ENCODE measurements at regions not wholly inside any gene's neighbourhood (a gene's known extent, or its start where the extent isn't known, plus 50 kb on each side); places are given as distances from the start of the nearest gene placed in this dataset.
"Not testable (repeated sequence)": the region's sequence is repeated elsewhere in the genome, so short reads cannot be mapped to it uniquely, and the experiment has no call there.

GRCh38 chr12:128068211-128068610, 198.8 kb upstream of the TMEM132C start:
- DNase-seq (ENCODE audit: low read depth): no peak

- DNase-seq (ENCODE audit: low read depth): peak; percentile 58
Observed at GRCh38 chr12:128069359-128069997, 197.5 kb upstream of the TMEM132C start.

GRCh38 chr12:128073937-128074336, 193.0 kb upstream of the TMEM132C start:
- no peak for DNase-seq (ENCODE audit: low read depth)

- DNase-seq (ENCODE audit: low read depth): no peak
Observed at GRCh38 chr12:128075332-128075731, 191.6 kb upstream of the TMEM132C start.

DNA sequence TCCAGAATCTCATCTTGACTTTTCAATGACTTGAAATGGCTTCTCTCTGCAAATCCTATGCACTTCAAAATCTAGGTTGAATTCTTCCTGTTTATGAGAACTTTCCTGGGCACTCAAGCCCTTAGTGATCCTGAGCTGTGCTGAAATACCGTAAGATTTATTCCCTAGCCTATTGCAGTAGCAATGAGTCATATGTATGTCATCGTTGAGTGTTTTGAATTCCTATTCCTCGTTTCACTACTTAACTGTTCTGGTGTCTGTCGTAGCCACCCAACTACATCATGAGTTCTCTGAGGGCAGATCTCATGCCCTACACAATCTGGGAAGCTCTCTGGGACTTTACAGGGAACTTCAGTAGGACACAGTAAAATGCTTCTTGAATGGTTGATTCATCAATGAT, 190.8 kb upstream of the TMEM132C start:
- DNase-seq (ENCODE audit: low read depth): peak; percentile 71

DNA sequence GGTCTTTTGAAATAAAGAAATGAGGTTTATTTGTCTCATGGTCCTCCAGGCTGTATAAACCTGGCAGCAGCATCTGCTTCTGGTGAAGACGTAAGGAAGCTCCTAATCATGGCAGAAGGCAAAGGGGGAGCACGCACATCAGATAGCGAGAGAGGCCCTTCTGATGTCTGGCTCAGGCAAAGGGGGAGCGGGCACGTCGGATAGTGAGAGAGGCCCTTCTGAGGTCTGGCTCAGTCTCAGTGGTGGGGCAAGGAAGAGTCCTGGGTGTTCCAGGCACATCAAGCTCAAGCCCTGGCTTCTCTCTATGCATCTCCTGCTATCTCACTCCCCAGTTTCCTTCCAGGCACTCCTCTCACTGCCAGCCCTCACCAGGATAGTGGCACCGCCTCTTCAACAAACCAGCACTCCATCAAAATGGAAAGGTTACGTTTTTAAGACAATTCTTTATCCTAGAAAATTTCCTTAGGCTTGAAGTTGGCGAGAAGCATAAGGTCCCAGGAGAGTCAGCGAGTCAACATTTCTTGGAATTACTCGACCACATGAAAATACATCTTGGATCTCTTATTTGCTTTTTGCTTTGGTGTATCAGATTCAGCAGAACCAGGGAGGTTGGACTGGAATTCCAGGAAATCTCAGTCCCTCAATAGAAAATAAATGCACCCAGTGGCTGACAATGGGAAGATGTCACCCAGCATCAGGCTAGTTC, 189.6 kb upstream of the TMEM132C start:
- no peak for DNase-seq (ENCODE audit: low read depth)

- no peak for DNase-seq (ENCODE audit: low read depth)
Observed at GRCh38 chr12:128077917-128078298, 189.1 kb upstream of the TMEM132C start.

- DNase-seq (ENCODE audit: low read depth): no peak
Observed at GRCh38 chr12:128078301-128078971, 188.5 kb upstream of the TMEM132C start.

DNA sequence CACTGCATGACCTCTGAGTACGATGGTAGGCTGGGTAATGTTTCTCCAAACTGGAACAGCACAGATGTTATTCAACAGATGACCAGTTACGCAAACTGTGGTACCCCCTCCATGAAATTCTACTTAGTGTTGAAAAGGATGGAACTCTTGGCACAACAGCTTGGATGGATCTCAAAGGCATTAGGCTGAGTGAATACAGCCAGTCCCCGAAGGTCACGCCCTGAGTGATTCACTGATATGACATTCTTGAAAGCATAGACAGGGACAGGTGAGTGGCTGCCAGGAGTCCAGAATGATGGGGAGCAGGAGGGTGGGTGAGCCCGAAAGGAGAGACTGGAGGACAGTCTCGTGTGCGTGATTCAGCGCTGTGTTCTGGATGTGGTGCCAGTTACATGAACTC, 187.5 kb upstream of the TMEM132C start:
- no peak for DNase-seq (ENCODE audit: low read depth)

- DNase-seq (ENCODE audit: low read depth): no peak
Observed at GRCh38 chr12:128083132-128083729, 183.7 kb upstream of the TMEM132C start.

DNA sequence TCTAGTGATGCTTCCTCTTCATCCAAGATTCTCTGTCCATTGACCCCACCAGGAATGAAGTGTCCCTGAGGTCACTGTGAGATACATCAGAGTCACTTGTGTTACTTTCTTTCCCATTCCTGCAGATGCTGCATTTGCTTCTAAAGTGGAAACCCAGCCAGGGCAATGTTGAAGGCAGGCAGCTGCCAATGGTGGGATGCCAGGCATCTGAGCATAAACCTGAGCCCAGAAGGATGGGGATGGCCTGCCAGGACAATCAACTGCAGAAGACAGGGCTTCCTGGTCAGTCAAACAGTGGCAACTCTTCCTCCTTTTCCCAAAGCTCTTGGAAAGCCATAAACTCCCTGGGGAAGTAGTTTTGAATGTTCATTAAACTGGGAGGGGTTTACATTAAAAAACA, 178.0 kb upstream of the TMEM132C start:
- no peak for DNase-seq (ENCODE audit: low read depth)

DNA sequence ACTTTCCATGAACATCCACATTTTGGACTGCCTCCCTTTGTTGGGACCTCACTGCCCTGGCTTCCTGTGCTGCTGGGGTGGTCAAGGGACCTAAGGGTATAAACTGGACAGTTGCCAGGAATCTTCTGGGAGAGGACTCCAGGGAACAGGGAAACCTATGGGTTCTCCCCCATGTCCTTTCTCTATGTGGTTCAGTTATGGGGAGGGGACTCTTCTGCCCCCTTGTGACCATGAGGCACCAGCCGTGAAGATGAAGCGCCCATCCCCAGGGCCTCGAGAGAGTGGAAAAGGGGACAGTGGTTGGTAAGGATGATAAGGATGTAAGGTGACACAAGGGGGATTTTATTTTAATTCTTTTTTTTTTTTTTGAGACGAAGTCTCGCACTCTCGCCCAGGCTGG, 177.0 kb upstream of the TMEM132C start:
- no peak for DNase-seq (ENCODE audit: low read depth)

- DNase-seq (ENCODE audit: low read depth): no peak
Observed at GRCh38 chr12:128091101-128091720, 175.8 kb upstream of the TMEM132C start.

DNA sequence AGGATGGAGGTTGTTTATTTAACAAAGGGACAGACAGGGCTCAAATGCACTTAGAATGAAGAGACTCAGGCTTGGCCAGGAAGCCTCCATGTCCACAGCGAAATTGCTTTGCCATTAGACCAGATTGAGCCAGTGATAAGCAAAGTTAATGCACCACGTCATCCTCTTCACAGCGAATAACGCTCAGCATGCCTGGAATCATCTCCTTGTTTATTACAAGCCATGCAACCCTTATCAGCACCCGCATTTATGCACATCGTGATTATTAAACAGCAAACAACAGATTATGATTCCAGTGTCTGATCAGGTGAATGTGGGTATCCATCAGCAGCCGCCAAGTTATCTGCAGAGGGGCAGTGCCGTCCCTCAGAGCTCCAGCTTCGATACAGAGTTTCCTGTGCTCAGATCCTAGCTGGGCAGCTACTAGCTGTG, 175.0 kb upstream of the TMEM132C start:
- DNase-seq (ENCODE audit: low read depth): no peak

DNA sequence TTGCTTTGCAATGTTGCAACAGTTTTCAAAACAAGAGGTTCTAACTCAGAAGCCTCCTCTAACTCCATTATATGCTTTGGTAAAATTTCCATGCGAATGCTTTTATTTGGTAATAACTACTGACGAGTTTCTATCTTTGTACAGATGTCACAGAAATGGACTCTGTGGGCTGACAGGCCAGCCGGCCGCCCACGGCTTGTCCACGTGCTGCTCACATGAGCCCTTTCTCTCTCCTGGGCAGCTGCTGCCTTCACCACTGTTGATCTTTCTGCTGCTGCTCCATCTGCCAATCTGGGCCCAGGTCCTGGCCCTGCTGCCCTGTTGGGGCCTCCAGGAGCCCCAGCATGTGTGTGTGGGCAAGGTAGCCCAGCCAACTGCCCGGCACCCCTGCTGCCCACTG, 168.2 kb upstream of the TMEM132C start:
- DNase-seq (ENCODE audit: low read depth): no peak

- no peak for DNase-seq (ENCODE audit: low read depth)
Observed at GRCh38 chr12:128103152-128103551, 163.8 kb upstream of the TMEM132C start.

DNA sequence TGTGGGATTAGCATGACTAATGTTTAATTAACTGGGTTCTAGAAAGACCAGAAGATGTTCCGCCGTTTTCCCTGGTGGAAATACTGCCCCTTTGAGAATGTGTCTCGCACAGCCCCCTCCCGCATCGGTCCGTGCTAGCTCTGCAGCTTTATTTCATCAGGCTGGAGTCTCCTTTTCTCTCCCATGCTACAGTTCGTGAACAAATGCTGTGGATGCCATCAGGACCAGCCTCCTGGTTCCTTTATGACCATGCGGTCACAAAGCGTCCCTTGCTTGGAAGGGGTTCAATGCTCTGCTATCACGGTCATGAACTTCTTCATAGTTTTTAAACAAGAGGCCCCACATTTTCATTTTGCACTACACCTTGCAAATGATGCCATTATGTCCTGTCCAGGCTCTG, 157.7 kb upstream of the TMEM132C start:
- DNase-seq (ENCODE audit: low read depth): no peak

DNA sequence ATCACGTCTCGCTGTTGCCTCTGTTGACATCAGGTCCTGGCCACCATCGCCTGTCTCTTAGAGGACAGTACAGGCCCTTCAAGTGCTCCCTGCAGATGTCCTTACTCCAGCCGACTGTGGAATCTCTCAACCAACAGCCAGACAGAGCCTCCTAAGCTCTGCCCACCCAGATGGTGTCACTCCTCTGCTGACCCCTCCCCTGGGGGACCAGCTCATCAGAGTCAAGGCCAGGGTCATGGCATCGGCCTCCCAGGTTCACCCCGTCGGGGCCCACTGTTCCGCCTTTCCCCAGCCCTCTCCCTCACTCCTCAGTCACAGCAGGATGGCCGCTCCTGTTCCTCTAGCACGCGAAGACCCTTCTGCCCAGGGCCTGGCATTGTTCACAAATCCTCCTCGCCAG, 157.3 kb upstream of the TMEM132C start:
- DNase-seq (ENCODE audit: low read depth): no peak

GRCh38 chr12:128111333-128111732, 155.6 kb upstream of the TMEM132C start:
- no peak for DNase-seq (ENCODE audit: low read depth)

DNA sequence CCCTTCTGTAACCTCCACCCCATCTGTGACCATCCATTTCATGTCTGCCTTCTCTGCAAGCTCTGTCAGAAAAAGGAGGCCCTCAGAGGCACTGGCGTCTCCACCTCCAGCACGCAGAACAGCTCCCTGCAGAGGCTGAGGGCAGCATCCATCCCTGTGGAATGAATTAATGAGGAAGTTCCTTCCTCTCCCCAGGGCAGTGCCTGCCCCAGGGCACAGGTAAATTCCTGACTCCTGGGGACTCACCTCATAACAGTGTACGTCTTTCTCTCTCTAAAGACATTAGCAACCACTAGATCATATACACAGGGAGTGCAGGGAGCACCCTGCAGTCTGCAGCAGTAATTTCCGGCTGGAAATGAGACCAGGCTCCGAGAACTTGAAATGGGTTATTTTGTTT, 155.0 kb upstream of the TMEM132C start:
- DNase-seq (ENCODE audit: low read depth): no peak

GRCh38 chr12:128113250-128113649, 153.7 kb upstream of the TMEM132C start:
- DNase-seq (ENCODE audit: low read depth): not testable (repeated sequence)

DNA sequence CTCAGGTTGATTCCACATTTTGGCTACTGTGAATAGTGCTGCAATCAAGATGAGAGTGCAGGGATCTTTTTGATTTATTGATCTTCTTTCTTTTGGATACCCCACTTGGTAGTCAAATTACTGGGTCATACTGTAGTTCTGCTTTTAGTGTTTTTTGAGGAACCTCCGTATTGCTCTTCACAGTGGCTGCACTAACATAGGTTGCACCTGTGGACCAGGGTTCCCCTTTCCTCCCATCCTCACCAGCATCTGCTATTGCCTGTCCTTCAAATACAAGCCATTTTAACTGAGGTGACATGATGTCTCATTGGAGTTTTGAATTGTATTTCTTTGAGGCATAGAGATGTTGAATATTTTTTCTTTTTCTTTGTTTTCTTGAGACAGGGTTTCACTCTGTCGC, 152.5 kb upstream of the TMEM132C start:
- no peak for DNase-seq (ENCODE audit: low read depth)

DNA sequence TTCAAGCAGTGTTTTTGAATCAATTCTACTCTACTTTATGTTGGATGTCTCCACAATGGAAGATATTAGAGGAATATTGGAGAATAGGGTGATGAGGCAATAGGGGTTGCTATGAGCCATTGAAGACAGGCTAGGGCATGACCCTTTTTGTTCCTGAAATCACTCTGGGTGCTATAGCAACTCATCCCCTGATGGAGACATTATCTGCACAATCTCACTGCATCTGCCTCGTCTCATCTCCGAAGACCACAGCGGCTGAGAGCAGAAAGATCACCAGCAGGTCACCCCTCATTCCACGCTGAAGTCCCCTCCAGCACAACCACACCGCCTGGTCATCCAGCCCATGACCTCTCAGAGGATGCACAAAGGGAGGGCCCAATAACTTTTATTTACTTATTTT, 150.4 kb upstream of the TMEM132C start:
- DNase-seq (ENCODE audit: low read depth): no peak
